ENCODE measurements at regions not wholly inside any gene's neighbourhood (a gene's known extent, or its start where the extent isn't known, plus 50 kb on each side); places are given as distances from the start of the nearest gene placed in this dataset.

- no peak for TF ChIP-seq POLR2A (IDR thresholded peaks at IDR 0.05; ENCODE audit: low read depth, low read length)
- TF ChIP-seq POLR2AphosphoS5 (IDR thresholded peaks at IDR 0.05; ENCODE audit: low read depth, low read length), result no peak
- TF ChIP-seq TAF1 (IDR thresholded peaks at IDR 0.05; ENCODE audit: low read depth, low read length), result no peak
- no peak for TF ChIP-seq POU2F2 (IDR thresholded peaks at IDR 0.05; ENCODE audit: low read depth, low read length)
- no peak for TF ChIP-seq PAX5 (IDR thresholded peaks at IDR 0.05; ENCODE audit: insufficient read depth, low read length, severe bottlenecking)
Measured at GRCh38 chr19:20273951-20274570, 107.0 kb downstream of the ZNF486 start.

Measured in GM12891 (cell line).